Neuron (in vitro differentiated cells): ENCODE measurements at regions not wholly inside any gene's neighbourhood (a gene's known extent, or its start where the extent isn't known, plus 50 kb on each side); places are given as distances from the start of the nearest gene placed in this dataset.

Experiments used
- H2AFZ ChIP-seq: one replicate; pipeline ENCODE4 v1.6.1; 2013; ENCODE audit warnings: low read depth, mild to moderate bottlenecking, inconsistent platforms, low read length, moderate library complexity
- H3K27me3 ChIP-seq: one replicate; pipeline ENCODE4 v1.6.1; 2013; ENCODE audit warnings: low read length; ENCODE audit not compliant: insufficient read depth
- H3K36me3 ChIP-seq: one replicate; pipeline ENCODE4 v1.6.1; 2013; ENCODE audit warnings: low read length; ENCODE audit not compliant: insufficient read depth
- H3K4me1 ChIP-seq: one replicate; pipeline ENCODE4 v1.6.1; 2013; ENCODE audit warnings: low read length; ENCODE audit not compliant: insufficient read depth
- H3K4me3 ChIP-seq: 2 replicates; pipeline ENCODE4 v1.5.1; 2013; ENCODE audit warnings: mild to moderate bottlenecking, low read length, moderate library complexity
- H3K9me3 ChIP-seq: one replicate; pipeline ENCODE4 v1.6.1; 2013; ENCODE audit warnings: low read length

GRCh38 chr7:116329686-116330503 lies 119.6 kb downstream of the TES start:
- no peaks in the 10 kb centered on the region for H3K9me3 ChIP-seq
- H3K36me3 ChIP-seq, result no peaks in the 10 kb centered on the region
- H3K4me1 ChIP-seq, result no peaks in the 10 kb centered on the region
- H2AFZ ChIP-seq, result no peak overlapping the region
- no peak overlapping the region for H3K4me3 ChIP-seq
- no peaks in the 10 kb centered on the region for H3K27me3 ChIP-seq

DNA sequence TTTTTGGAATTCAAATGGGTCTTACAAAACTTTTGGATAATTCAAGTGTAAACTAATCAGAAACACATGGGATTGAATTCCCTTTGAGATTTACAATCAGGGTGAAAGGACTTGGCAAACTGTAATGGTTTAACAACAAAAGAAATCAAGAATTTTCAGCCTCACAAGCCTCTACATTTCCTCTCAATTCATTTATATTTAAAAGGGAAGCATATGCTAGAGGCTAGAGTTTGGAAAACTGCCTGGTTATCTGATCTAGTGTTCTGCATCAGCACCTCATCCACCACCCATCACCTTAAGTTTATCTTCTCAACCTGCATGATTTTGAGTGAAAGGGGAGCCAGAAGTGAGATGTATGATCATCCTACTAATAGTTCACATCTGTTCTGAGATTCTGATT lies 120.7 kb downstream of the TES start:
- no peaks in the 10 kb centered on the region for H3K9me3 ChIP-seq
- no peak overlapping the region for H2AFZ ChIP-seq
- H3K4me1 ChIP-seq, result no peaks in the 10 kb centered on the region
- H3K36me3 ChIP-seq, result no peaks in the 10 kb centered on the region
- H3K4me3 ChIP-seq, result no peak overlapping the region
- H3K27me3 ChIP-seq, result no peaks in the 10 kb centered on the region

- no peaks in the 10 kb centered on the region for H3K36me3 ChIP-seq
- H3K4me3 ChIP-seq, result no peak overlapping the region
- H2AFZ ChIP-seq, result no peak overlapping the region
- no peaks in the 10 kb centered on the region for H3K27me3 ChIP-seq
- H3K9me3 ChIP-seq, result no peaks in the 10 kb centered on the region
- H3K4me1 ChIP-seq, result no peaks in the 10 kb centered on the region
Observed at GRCh38 chr7:116332766-116333165, 122.4 kb downstream of the TES start.

GRCh38 chr7:116334555-116334954 lies 124.2 kb downstream of the TES start:
- no peaks in the 10 kb centered on the region for H3K27me3 ChIP-seq
- H3K36me3 ChIP-seq, result no peaks in the 10 kb centered on the region
- H3K9me3 ChIP-seq, result no peaks in the 10 kb centered on the region
- H3K4me1 ChIP-seq, result no peaks in the 10 kb centered on the region
- H3K4me3 ChIP-seq, result no peak overlapping the region
- no peak overlapping the region for H2AFZ ChIP-seq

- H2AFZ ChIP-seq, result no peak overlapping the region
- H3K4me3 ChIP-seq, result no peak overlapping the region
- H3K27me3 ChIP-seq, result no peaks in the 10 kb centered on the region
- no peaks in the 10 kb centered on the region for H3K9me3 ChIP-seq
- no peaks in the 10 kb centered on the region for H3K36me3 ChIP-seq
- H3K4me1 ChIP-seq, result no peaks in the 10 kb centered on the region
Observed at GRCh38 chr7:116337018-116337417, 126.7 kb downstream of the TES start.

- Histone ChIP-seq H3K4me3 (no peak overlapping the region), H3K36me3 (no peaks in the 10 kb centered on the region), H3K9me3 (no peaks in the 10 kb centered on the region), H2AFZ (no peak overlapping the region), H3K27me3 (no peaks in the 10 kb centered on the region), H3K4me1 (no peaks in the 10 kb centered on the region)
Observed at GRCh38 chr7:116337800-116338199, 127.5 kb downstream of the TES start.

DNA sequence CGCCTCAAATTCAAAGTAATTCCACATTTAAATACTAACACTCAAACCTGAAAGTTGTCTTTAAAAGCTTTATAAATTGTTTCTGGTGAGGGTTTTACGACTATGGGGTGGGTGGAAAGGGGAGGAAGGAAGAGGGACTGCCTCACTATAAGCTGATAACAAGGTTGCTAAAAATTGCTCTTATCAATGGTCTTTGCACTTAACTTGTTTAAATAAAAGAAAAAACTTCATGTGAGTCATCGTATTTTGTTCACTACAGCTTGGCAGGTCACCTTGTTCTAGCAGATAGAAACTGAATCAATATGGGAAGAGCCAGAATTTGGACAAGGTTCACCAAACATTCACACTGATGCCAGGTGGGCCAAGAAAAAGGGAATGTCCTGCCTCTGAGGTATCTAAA lies 129.2 kb downstream of the TES start:
- no peaks in the 10 kb centered on the region for H3K9me3 ChIP-seq
- H3K27me3 ChIP-seq, result no peaks in the 10 kb centered on the region
- no peak overlapping the region for H3K4me3 ChIP-seq
- H3K36me3 ChIP-seq, result no peaks in the 10 kb centered on the region
- H2AFZ ChIP-seq, result no peak overlapping the region
- H3K4me1 ChIP-seq, result no peaks in the 10 kb centered on the region

DNA sequence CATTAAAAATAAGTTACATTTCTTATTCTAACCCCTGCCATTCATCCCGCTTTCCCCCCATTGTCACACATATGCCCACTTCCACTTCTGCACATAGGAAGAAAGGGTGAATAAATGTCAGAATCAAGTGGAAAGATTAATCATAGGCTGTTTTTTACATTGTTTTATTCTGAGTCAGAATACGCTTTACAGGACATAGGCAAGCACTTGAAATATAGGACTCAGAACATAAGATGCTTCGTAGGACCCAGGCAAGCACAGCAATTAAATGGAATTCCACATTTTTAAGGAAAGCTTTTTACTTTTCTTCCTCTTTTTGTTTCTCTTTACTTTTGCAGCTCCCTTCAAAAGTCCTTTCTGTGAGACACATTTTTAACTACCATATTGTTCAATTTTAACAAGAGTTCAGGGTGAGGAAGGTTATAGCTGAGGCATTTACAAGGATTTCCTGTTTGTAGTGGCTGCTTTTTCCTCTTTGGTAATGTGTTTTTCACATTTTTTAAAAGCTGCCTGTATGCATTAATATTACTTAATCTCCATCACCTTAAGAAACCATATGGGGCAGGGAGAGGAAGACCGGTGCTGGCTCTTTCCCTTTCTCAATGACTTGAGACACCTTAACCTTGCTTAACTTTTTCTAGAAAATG lies 130.0 kb downstream of the TES start:
- no peaks in the 10 kb centered on the region for H3K27me3 ChIP-seq
- H2AFZ ChIP-seq, result no peak overlapping the region
- no peaks in the 10 kb centered on the region for H3K9me3 ChIP-seq
- no peaks in the 10 kb centered on the region for H3K36me3 ChIP-seq
- H3K4me3 ChIP-seq, result no peak overlapping the region
- H3K4me1 ChIP-seq, result no peaks in the 10 kb centered on the region

DNA sequence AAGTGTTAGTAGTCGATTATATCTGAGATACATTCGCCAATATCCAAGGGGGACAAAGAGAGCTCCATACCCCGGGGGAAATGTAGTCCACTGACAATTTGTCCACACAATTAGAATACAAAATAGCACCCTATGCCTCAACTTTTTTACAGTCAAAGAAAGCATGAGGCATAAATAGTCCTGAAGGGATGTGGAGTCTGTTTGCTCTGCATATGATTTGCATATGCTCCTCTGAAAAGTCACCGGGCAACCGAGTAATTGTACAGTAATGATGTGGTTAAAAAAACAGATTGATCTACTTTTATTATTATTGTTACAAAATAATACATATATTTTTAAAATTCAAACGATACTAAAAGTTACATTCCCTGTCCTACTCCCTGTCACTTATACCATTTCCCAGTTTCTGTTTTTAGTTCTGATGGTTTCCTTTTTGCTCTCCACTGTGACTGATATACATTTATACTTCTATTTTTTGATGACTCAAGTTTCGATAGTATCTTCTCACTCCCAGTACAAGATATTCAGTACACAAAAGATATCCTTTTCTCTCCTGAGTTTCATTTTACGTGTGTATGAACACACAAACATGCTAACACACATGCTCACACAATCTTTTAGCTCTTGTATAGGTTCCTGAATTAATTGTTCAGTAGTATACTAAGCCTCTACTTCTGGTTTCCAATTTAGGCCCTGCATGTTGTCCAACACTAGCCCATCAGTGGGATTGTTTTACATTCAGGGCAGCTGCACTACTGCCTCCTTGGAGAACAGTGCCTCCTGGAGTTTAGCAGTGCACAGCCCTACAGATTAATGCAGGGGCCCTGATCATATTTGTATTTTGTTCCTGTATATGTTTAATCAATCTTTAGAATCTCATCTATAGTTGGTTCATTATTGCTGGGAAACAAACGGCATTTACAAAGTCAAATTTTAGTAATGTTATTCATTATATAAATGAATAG lies 130.9 kb downstream of the TES start:
- Histone ChIP-seq H3K4me1 (no peaks in the 10 kb centered on the region), H3K36me3 (no peaks in the 10 kb centered on the region), H3K27me3 (no peaks in the 10 kb centered on the region), H3K9me3 (no peaks in the 10 kb centered on the region), H2AFZ (no peak overlapping the region), H3K4me3 (no peak overlapping the region)

DNA sequence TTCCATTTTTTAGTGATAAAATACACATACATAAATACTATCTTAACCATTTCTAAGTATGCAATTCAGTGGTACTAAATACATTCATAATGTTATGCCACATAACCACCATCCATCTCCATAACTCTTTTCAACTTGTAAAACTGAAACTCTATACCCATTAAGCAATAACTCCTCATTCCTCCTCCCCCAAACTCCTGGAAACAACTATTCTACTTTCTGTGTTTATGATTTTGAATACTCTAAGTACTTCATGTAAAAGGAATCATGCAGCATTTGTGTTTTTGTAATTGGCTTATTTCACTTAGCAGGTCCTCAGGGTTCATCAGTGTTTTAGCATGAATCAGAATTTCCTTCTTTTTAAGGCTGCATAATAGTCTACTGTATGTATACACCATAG lies 131.8 kb downstream of the TES start:
- no peaks in the 10 kb centered on the region for H3K36me3 ChIP-seq
- H3K27me3 ChIP-seq, result no peaks in the 10 kb centered on the region
- no peak overlapping the region for H3K4me3 ChIP-seq
- H2AFZ ChIP-seq, result no peak overlapping the region
- no peaks in the 10 kb centered on the region for H3K9me3 ChIP-seq
- no peaks in the 10 kb centered on the region for H3K4me1 ChIP-seq

GRCh38 chr7:116347151-116347832 lies 137.0 kb downstream of the TES start:
- Histone ChIP-seq H3K4me1 (no peaks in the 10 kb centered on the region), H3K9me3 (no peaks in the 10 kb centered on the region), H3K27me3 (no peaks in the 10 kb centered on the region), H3K36me3 (no peaks in the 10 kb centered on the region), H2AFZ (no peak overlapping the region), H3K4me3 (no peak overlapping the region)

DNA sequence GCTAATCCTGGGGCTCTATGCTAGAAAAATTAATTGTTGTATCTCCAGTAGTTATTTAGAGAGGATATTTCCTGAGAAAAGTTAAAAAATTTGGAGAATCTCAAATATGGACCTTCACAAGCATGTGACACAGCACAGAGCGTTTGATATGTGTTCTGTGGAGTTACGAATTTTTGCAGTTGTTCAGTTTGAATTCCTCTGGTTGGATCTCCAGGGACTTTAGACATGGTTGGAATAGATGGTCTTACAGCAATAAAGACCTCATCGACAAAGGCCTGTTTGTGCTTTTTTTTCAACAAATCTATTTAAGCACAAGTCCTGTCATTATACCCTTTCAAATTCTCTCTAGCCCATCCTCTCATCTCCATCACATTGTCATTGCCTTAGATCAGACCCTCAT lies 138.0 kb downstream of the TES start:
- H3K9me3 ChIP-seq, result no peaks in the 10 kb centered on the region

More for the DNA sequence above, 138.0 kb downstream of the TES start:
- Histone ChIP-seq H3K4me1 (no peaks in the 10 kb centered on the region), H2AFZ (no peak overlapping the region), H3K4me3 (no peak overlapping the region), H3K27me3 (no peaks in the 10 kb centered on the region), H3K36me3 (no peaks in the 10 kb centered on the region)
